ENCODE measurements at regions not wholly inside any gene's neighbourhood (a gene's known extent, or its start where the extent isn't known, plus 50 kb on each side); places are given as distances from the start of the nearest gene placed in this dataset.

GRCh38 chr18:55123361-55123760 is 164.1 kb upstream of the CCDC68 start:
- no peak for DNase-seq (ENCODE audit: low read depth)
- no peak overlapping the region for H3K4me3 ChIP-seq (ENCODE audit: low read depth, low read length)

GRCh38 chr18:55121397-55122170 is 162.3 kb upstream of the CCDC68 start:
- no peak overlapping the region for H3K4me3 ChIP-seq (ENCODE audit: low read depth, low read length)
- no peak for DNase-seq (ENCODE audit: low read depth)

DNA sequence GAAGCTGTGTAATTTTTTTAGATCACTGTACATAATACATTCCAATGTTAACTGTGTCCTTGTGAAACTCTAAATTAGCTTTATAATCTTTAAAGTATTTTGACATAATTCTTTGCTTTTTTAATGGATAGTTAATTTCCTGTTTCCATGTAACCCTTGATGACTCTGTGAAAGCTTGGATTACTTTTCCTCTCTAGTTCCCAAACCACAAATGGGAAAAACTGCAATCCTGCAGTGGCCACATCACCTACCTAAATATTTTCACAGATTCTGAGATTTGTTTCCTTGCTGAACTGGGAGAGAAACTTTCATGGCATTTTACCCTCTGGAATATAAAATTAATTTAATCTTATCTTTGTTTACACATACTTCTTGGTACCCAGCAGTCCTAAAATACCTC is 161.6 kb upstream of the CCDC68 start:
- no peak overlapping the region for H3K4me3 ChIP-seq (ENCODE audit: low read depth, low read length)
- no peak for DNase-seq (ENCODE audit: low read depth)

GRCh38 chr18:55119434-55119833 is 160.2 kb upstream of the CCDC68 start:
- DNase-seq (ENCODE audit: low read depth) = no peak
- no peak overlapping the region for H3K4me3 ChIP-seq (ENCODE audit: low read depth, low read length)

DNA sequence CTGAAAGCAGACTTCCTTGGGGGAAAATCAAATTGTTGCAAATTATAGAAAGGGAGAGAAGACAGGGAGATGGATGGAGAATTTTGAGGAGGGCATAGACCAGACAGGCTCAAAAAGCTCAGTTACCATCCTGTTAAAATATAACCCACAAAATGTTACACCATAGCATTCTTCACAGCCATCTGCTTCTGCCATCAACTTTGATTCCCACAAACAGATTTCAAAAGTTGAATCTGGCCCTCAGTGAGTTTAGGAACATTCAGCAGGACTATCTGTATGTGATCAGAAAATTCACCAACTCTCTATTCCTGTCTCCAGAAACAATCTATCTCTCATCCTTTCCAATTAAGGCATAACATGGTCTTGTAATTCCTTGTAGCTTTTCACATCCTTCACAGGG is 159.8 kb upstream of the CCDC68 start:
- DNase-seq (ENCODE audit: low read depth) = no peak
- H3K4me3 ChIP-seq (ENCODE audit: low read depth, low read length) = no peak overlapping the region

GRCh38 chr18:55116863-55117262 is 157.6 kb upstream of the CCDC68 start:
- H3K4me3 ChIP-seq (ENCODE audit: low read depth, low read length) = no peak overlapping the region
- no peak for DNase-seq (ENCODE audit: low read depth)

DNA sequence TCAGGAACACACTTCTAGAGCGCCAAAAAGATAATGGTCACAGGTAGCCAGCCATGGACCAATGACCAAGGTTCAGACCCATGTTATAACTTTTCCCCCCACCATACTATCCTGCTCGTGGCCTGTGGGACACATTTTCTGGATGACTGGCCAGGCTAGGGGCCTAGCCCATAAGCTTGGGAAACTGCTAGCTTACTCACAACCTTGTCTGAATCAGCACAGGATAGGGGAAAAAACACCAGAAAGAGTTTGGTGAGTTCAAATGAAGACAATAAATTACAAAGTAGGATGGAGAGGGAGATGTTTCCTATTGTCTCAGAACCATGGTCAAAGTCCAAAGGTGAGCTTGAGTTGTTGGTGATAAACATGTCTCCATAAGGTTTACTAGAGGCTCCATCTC is 156.3 kb upstream of the CCDC68 start:
- H3K4me3 ChIP-seq (ENCODE audit: low read depth, low read length) = no peak overlapping the region
- no peak for DNase-seq (ENCODE audit: low read depth)

GRCh38 chr18:55114876-55115275 is 155.6 kb upstream of the CCDC68 start:
- no peak overlapping the region for H3K4me3 ChIP-seq (ENCODE audit: low read depth, low read length)
- DNase-seq (ENCODE audit: low read depth) = no peak

DNA sequence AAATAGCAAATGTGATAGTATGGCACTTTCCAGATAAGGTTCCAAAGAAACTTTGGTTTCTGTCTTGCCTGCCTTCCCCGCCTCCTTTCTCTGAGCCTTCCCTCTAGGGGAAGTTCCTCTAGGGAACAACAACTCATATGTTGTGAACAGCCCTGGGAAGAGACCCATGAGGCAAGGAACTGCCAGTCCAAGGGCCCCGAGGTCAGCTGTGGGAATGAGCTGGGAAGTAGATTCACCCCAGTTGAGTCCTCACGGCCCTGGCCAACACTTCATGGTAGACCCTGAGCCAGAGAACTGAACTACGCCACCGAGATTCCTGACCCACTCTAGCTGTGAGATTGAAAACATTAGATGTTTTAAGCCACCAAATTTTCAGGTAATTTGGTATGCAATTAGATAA is 154.5 kb upstream of the CCDC68 start:
- no peak overlapping the region for H3K4me3 ChIP-seq (ENCODE audit: low read depth, low read length)
- DNase-seq (ENCODE audit: low read depth) = no peak

DNA sequence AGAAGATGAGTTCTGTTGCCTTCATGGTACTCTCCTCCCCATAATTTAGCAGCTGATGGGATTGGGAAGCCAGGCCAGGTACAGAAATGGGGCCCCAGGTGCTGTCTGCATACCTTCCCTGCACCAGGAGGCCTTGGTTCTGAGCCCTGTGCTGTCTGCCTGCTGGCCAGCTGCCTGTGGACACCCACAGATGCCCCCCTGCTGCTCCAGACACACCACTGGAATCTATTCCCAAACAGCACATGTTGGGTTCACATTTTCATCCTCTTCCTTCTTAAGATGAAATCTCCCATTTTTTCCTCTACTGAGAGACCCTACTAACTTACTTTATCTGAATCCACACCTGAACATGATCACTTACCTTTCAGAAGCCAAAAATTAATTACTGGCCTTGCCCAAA is 152.0 kb upstream of the CCDC68 start:
- DNase-seq (ENCODE audit: low read depth) = no peak
- H3K4me3 ChIP-seq (ENCODE audit: low read depth, low read length) = no peak overlapping the region

GRCh38 chr18:55110436-55110835 is 151.2 kb upstream of the CCDC68 start:
- DNase-seq (ENCODE audit: low read depth) = no peak
- H3K4me3 ChIP-seq (ENCODE audit: low read depth, low read length) = no peak overlapping the region

DNA sequence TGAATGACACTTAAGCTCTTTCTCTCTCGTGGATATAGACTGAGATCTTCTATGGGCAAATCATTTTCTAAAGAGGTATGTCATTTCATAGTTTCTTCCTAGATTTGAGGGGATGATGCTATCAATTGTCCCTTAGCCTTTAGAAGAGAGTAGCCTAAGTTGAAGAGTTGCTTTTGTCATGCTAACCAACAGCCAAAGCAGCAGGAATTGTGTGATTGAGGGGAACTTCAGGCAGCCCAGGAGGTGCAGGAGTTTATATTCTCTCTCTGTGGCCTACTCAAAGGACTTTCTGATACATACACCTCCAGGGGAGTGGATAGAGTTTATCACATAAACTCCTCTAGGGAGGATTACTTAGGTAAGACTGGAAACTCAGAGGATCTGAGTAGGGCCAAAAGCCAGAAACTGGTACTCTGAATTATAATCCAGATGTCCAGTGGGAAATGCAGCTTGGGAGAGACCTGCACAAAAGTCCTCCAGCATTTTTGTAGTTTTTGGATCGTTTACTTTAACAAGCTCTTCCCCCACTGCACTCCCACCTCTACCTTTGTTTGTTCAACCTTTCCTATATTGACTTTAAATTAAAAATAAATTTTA is 150.7 kb upstream of the CCDC68 start:
- no peak for DNase-seq (ENCODE audit: low read depth)
- no peak overlapping the region for H3K4me3 ChIP-seq (ENCODE audit: low read depth, low read length)

GRCh38 chr18:55106906-55107305 is 147.6 kb upstream of the CCDC68 start:
- H3K4me3 ChIP-seq (ENCODE audit: low read depth, low read length) = no peak overlapping the region
- DNase-seq (ENCODE audit: low read depth) = no peak

- H3K4me3 ChIP-seq (ENCODE audit: low read depth, low read length) = no peak overlapping the region
- DNase-seq (ENCODE audit: low read depth) = no peak
Measured at GRCh38 chr18:55106466-55106865, 147.2 kb upstream of the CCDC68 start.

DNA sequence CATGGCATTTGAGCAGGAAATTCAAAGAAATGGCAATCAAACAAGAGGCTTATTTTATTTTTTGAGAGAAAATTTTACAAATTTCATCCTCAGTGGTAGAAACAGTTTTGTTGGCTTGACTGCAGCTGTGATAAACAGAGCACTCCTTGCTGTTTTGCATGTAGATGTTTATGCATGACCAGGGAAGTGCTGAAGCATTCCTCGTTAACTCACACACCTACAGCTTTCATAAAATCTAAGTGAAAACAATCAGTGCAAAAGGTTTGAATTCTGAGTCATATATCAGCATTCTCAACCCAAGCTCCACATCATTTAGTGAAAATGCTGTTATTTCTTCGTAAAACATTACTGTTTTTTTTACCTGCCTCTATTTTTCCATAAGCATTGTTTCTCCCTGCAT is 146.6 kb upstream of the CCDC68 start:
- H3K4me3 ChIP-seq (ENCODE audit: low read depth, low read length) = no peak overlapping the region
- DNase-seq (ENCODE audit: low read depth) = no peak

DNA sequence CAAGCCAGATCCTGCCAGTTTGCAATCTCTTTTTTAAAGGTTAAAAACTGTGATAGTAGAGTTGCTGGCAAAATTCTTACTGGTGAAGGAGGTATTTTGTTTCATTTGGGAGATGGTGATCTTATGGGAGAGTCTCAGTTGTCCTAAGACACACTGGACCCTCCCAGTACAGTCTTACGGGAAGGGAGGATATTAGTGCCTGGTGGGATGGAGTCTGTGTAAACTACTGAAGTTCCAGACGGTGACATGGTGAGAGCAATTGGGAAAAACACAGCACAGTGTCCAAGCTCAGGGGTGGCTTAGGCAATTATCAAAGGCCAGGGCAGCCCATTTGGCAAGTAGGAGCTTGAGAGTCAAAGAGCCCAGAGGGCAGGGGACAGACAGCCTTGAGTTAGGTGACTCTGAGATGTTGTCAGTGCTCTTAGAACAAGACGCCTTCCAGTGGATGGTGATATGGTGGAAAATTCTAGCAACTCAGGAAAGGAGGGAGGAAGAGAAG is 143.7 kb upstream of the CCDC68 start:
- no peak overlapping the region for H3K4me3 ChIP-seq (ENCODE audit: low read depth, low read length)
- DNase-seq (ENCODE audit: low read depth) = no peak

GRCh38 chr18:55102501-55102900 is 143.2 kb upstream of the CCDC68 start:
- no peak overlapping the region for H3K4me3 ChIP-seq (ENCODE audit: low read depth, low read length)
- DNase-seq (ENCODE audit: low read depth) = no peak

DNA sequence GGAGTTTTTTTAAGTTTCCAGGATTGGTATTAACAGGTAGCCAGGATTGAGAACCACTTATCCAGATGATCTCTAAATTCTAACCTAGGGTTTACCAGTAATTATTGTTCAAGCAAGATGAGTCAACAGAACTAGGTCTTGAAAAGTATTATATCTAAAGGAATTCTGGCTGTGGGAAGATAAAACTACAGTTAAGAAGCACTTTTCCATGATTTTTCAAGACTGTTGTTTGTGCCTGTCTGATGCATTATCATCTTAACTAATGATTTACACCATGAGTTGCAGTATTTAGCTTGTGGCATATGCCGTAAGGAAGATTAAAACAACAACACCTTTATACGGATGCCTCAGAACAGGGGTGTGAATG is 142.2 kb upstream of the CCDC68 start:
- no peak for DNase-seq (ENCODE audit: low read depth)
- no peak overlapping the region for H3K4me3 ChIP-seq (ENCODE audit: low read depth, low read length)

DNA sequence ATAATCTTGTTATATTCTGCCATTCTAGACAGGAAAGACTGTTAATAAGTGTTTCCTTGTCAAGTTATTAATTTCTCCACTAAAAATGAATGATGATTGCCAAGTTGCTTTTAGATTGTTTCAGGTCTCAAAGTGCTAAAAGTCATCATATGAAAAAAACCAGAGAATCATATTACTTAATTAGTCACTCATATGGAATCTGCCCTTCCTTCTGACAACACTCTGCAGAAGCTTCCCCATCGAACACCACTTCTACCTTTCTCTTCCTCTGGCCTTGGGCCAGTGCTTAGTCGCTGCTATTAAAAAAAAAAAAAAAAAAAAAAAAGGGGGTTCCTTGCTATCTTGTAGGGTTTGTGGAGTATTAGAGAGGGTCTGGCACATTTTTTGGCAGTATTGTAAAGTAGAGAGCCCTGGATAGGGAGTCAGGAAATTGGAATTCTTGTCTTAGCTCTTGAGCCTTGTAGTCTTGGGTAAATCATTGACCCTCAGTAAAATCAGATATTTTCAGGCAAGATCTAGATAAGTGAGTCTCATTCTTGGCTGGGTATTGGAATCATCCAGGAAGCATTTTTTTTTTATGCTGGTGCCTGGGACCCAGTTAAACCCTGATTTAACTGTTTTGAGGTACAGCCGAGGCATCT is 141.7 kb upstream of the CCDC68 start:
- H3K4me3 ChIP-seq (ENCODE audit: low read depth, low read length) = no peak overlapping the region

DNA sequence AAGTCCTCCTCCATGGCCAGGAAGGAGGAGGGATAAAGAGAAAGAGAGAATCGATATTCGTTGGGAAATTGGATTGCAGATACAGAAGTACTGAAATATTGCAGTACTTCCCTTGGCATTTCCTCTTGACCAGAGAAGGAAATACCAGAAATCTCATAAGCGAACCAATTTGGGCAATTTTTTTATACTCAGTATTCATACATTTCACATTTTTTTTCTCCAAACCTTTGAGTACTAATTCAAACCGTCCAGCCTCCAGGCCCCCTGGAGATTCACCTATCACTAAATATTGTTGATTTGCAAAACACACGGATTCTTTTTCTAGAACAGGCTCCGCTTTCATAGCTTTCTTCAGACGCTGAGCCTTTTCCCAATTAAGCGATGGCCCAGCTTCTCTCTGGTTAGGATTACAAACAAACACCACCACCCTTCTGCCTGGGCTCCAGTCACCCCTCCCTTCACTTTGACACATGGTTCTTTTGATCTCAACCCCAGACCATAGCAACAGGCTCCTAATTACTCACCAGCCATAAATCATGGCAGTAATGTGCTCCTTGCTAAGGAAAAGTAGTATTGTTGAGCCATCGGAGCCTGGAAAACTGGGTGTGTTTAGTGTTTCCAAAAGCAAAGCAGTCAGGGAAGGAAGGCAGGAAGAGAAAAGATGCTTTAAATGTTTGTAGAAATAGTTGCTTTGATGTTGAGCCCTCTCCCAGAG is 138.4 kb upstream of the CCDC68 start:
- H3K4me3 ChIP-seq (ENCODE audit: low read depth, low read length) = no peak overlapping the region
- DNase-seq (ENCODE audit: low read depth) = no peak

More for the DNA sequence above, 141.7 kb upstream of the CCDC68 start:
- DNase-seq (ENCODE audit: low read depth) = no peak
